Omental fat pad (tissue), 3 donors: ENCODE measurements at regions not wholly inside any gene's neighbourhood (a gene's known extent, or its start where the extent isn't known, plus 50 kb on each side); places are given as distances from the start of the nearest gene placed in this dataset.

Experiments
- ATAC-seq: fragments of 150-250 bp; one replicate; pipeline ENCODE4 v1.9.1; 2016; ENCODE audit warnings: mild to moderate bottlenecking, moderate library complexity; ENCODE audit not compliant: low FRiP score
- DNase-seq: peaks from one replicate; pipeline ENCODE4 v3.0.0-alpha.2; 2019; ENCODE audit warnings: low spot score
- CTCF ChIP-seq, 3 donors: fragments of 450-650 bp; IDR thresholded peaks; one replicate each; pipeline ENCODE4 v1.5.1; 2016 to 2017; ENCODE audit warnings: antibody characterized with exemption in 3 of 3, mild to moderate bottlenecking in 3 of 3, moderate library complexity in 2 of 3

- DNase-seq, result no peak
- TF ChIP-seq CTCF (IDR thresholded peaks at IDR 0.05), result no peak
- no peak for ATAC-seq
Measured at GRCh38 chr18:61714421-61714820, 178.4 kb downstream of the RNF152 start.

GRCh38 chr18:61713502-61713901 is 179.3 kb downstream of the RNF152 start:
- no peak for TF ChIP-seq CTCF (IDR thresholded peaks at IDR 0.05)
- DNase-seq, result no peak
- no peak for ATAC-seq

GRCh38 chr18:61710082-61710620 is 182.7 kb downstream of the RNF152 start:
- ATAC-seq, result no peak
- DNase-seq, result no peak
- no peak for TF ChIP-seq CTCF (IDR thresholded peaks at IDR 0.05)

GRCh38 chr18:61706276-61706915 is 186.4 kb downstream of the RNF152 start:
- ATAC-seq, result no peak
- no peak for DNase-seq
- TF ChIP-seq CTCF (IDR thresholded peaks at IDR 0.05), result no peak

- no peak for TF ChIP-seq CTCF (IDR thresholded peaks at IDR 0.05)
- ATAC-seq (no peak), DNase-seq (no peak)
Measured at GRCh38 chr18:61703508-61703907, 189.3 kb downstream of the RNF152 start.

GRCh38 chr18:61702007-61702406 is 190.8 kb downstream of the RNF152 start:
- ATAC-seq (no peak), DNase-seq (no peak)
- no peak for TF ChIP-seq CTCF (IDR thresholded peaks at IDR 0.05)

- no peak for TF ChIP-seq CTCF (IDR thresholded peaks at IDR 0.05)
- DNase-seq (no peak), ATAC-seq (no peak)
Measured at GRCh38 chr18:61699397-61700110, 193.3 kb downstream of the RNF152 start.
